ENCODE measurements at regions not wholly inside any gene's neighbourhood (a gene's known extent, or its start where the extent isn't known, plus 50 kb on each side); places are given as distances from the start of the nearest gene placed in this dataset.

- Histone ChIP-seq H3K27ac (ENCODE audit: low read depth, low read length, poor library complexity, severe bottlenecking) (no peak overlapping the region), H4K20me1 (ENCODE audit: insufficient read depth, low read length) (no peaks in the 10 kb centered on the region), H3K4me2 (ENCODE audit: low read length) (no peak overlapping the region), H3K36me3 (ENCODE audit: insufficient read depth, low read length) (no peaks in the 10 kb centered on the region), H3K9me3 (ENCODE audit: low read length) (0 out of 2 replicates have a peak, but pooled peaks cover 3% of the 10 kb centered on the region), H3K4me1 (ENCODE audit: insufficient read depth, low read length, poor library complexity, severe bottlenecking) (no peaks in the 10 kb centered on the region), H3K9me2 (ENCODE audit: insufficient read depth, low read length) (no peaks in the 10 kb centered on the region), H3K4me3 (ENCODE audit: low read depth, low read length, poor library complexity, severe bottlenecking) (no peak overlapping the region), H2AFZ (ENCODE audit: low read length) (no peak overlapping the region), H3K79me2 (ENCODE audit: insufficient read depth, low read depth, low read length) (no peaks in the 10 kb centered on the region)
- intact Hi-C loops (cut with micrococcal nuclease; ENCODE audit: unreplicated experiment) = no loop called here
- TF ChIP-seq CTCF (conservative IDR thresholded peaks at IDR 0.05; ENCODE audit: low read length) (no peak), EZH2phosphoT487 (IDR thresholded peaks at IDR 0.05; ENCODE audit: borderline replicate concordance, low read depth, low read length) (no peak)
- BruUV-seq (replicated peaks) = no TSS peak
- ChIA-PET POLR2A (no interaction called here), CTCF (ENCODE audit: unreplicated experiment) (no interaction called here)
- no peak for DNase-seq (ENCODE audit: low spot score)
These were observed 134.4 kb downstream of the ACTR3 start for GRCh38 chr2:114024326-114024725.

GRCh38 chr2:114025030-114025429 is 135.1 kb downstream of the ACTR3 start:
- BruUV-seq (replicated peaks) = no TSS peak
- ChIA-PET CTCF (ENCODE audit: unreplicated experiment) (no interaction called here), POLR2A (no interaction called here)
- TF ChIP-seq CTCF (conservative IDR thresholded peaks at IDR 0.05; ENCODE audit: low read length) (no peak), EZH2phosphoT487 (IDR thresholded peaks at IDR 0.05; ENCODE audit: borderline replicate concordance, low read depth, low read length) (no peak)
- Histone ChIP-seq H3K4me1 (ENCODE audit: insufficient read depth, low read length, poor library complexity, severe bottlenecking) (no peaks in the 10 kb centered on the region), H3K36me3 (ENCODE audit: insufficient read depth, low read length) (no peaks in the 10 kb centered on the region), H3K4me2 (ENCODE audit: low read length) (no peak overlapping the region), H3K9me3 (ENCODE audit: low read length) (0 out of 2 replicates have a peak, but pooled peaks cover 3% of the 10 kb centered on the region), H2AFZ (ENCODE audit: low read length) (no peak overlapping the region), H3K27ac (ENCODE audit: low read depth, low read length, poor library complexity, severe bottlenecking) (no peak overlapping the region), H4K20me1 (ENCODE audit: insufficient read depth, low read length) (no peaks in the 10 kb centered on the region), H3K9me2 (ENCODE audit: insufficient read depth, low read length) (no peaks in the 10 kb centered on the region), H3K79me2 (ENCODE audit: insufficient read depth, low read depth, low read length) (no peaks in the 10 kb centered on the region), H3K4me3 (ENCODE audit: low read depth, low read length, poor library complexity, severe bottlenecking) (no peak overlapping the region)
- no peak for DNase-seq (ENCODE audit: low spot score)
- intact Hi-C loops (cut with micrococcal nuclease; ENCODE audit: unreplicated experiment) = no loop called here

- CTCF ChIA-PET (ENCODE audit: unreplicated experiment) = no interaction called here
- H3K27ac ChIP-seq (ENCODE audit: low read depth, low read length, poor library complexity, severe bottlenecking) = no peak overlapping the region
- no peak for TF ChIP-seq EZH2phosphoT487 (IDR thresholded peaks at IDR 0.05; ENCODE audit: borderline replicate concordance, low read depth, low read length)
- TF ChIP-seq CTCF (conservative IDR thresholded peaks at IDR 0.05; ENCODE audit: low read length) = no peak
- H4K20me1 ChIP-seq (ENCODE audit: insufficient read depth, low read length) = no peaks in the 10 kb centered on the region
- no peaks in the 10 kb centered on the region for H3K4me1 ChIP-seq (ENCODE audit: insufficient read depth, low read length, poor library complexity, severe bottlenecking)
- H3K9me2 ChIP-seq (ENCODE audit: insufficient read depth, low read length) = no peaks in the 10 kb centered on the region
- H3K4me2 ChIP-seq (ENCODE audit: low read length) = no peak overlapping the region
- H3K4me3 ChIP-seq (ENCODE audit: low read depth, low read length, poor library complexity, severe bottlenecking) = no peak overlapping the region
- no peaks in the 10 kb centered on the region for H3K9me3 ChIP-seq (ENCODE audit: low read length)
- intact Hi-C loops (cut with micrococcal nuclease; ENCODE audit: unreplicated experiment) = no loop called here
- H3K36me3 ChIP-seq (ENCODE audit: insufficient read depth, low read length) = no peaks in the 10 kb centered on the region
- no peaks in the 10 kb centered on the region for H3K79me2 ChIP-seq (ENCODE audit: insufficient read depth, low read depth, low read length)
- POLR2A ChIA-PET = no interaction called here
- DNase-seq (ENCODE audit: low spot score) = no peak
- BruUV-seq (replicated peaks) = no TSS peak
- H2AFZ ChIP-seq (ENCODE audit: low read length) = no peak overlapping the region
These were observed 137.5 kb downstream of the ACTR3 start for GRCh38 chr2:114027437-114027836.

Measured in OCI-LY7 (cell line).